Uterus (tissue), 3 donors: ENCODE measurements at regions not wholly inside any gene's neighbourhood (a gene's known extent, or its start where the extent isn't known, plus 50 kb on each side); places are given as distances from the start of the nearest gene placed in this dataset.

Experiments used
- DNase-seq, 2 donors: peaks; one replicate each; pipeline ENCODE4 v3.0.0-alpha.2; 2019 to 2020
- H3K27ac ChIP-seq, 2 donors: fragments of 200-600 bp; sonication (generic); 1 replicate in 1 of 2; 2 replicates in 1 of 2; pipeline ENCODE4 v1.5.1; 2016 to 2018
- H3K27me3 ChIP-seq, 2 donors: fragments of 200-600 bp; sonication (generic); one replicate each; pipeline ENCODE4 v1.5.1; 2018 to 2019; ENCODE audit warnings: control low read depth in 1 of 2
- H3K36me3 ChIP-seq, 2 donors: fragments of 200-600 bp; sonication (generic); one replicate each; pipeline ENCODE4 v1.5.1; 2019; ENCODE audit warnings: control low read depth in 1 of 2
- H3K4me1 ChIP-seq, 2 donors: fragments of 200-600 bp; sonication (generic); one replicate each; pipeline ENCODE4 v1.5.1; 2018 to 2019; ENCODE audit warnings: control low read depth in 1 of 2
- H3K4me3 ChIP-seq, 2 donors: fragments of 200-600 bp; sonication (generic); 1 replicate in 1 of 2; 2 replicates in 1 of 2; pipeline ENCODE4 v1.5.1; 2018 to 2019; ENCODE audit warnings: mild to moderate bottlenecking in 1 of 2
- H3K9me3 ChIP-seq, 2 donors: fragments of 200-600 bp; sonication (generic); one replicate each; pipeline ENCODE4 v1.5.1; 2019; ENCODE audit warnings: control low read depth in 1 of 2
- CTCF ChIP-seq, 4 experiments: fragments of 200-600 bp in 2 of 4; fragments of 450-650 bp in 2 of 4; sonication (generic) in 2 of 4; IDR thresholded peaks; one replicate each; pipeline ENCODE4 v1.5.1; 2016 to 2019; ENCODE audit warnings: antibody characterized with exemption in 4 of 4, mild to moderate bottlenecking in 2 of 4, moderate library complexity in 1 of 4
- POLR2A ChIP-seq, 2 donors: fragments of 450-650 bp; IDR thresholded peaks; one replicate each; pipeline ENCODE4 v1.6.1; 2016; ENCODE audit warnings: antibody characterized with exemption in 2 of 2, mild to moderate bottlenecking in 1 of 2, moderate library complexity in 1 of 2
- intact Hi-C: fragments of 100-400 bp; cut with DNase I; formaldehyde crosslinking; loops from one replicate; pipeline ENCODE4 v1.15.1; 2023; ENCODE audit warnings: low total_unique reads
- donor health status: DM: yes; HTN: yes; CAD: no.

GRCh38 chr7:124655990-124656389 lies 109.6 kb downstream of the GPR37 start:
- H3K4me3 ChIP-seq, result no peak overlapping the region
- intact Hi-C loops, result no loop called here

GRCh38 chr7:124652237-124652636 lies 113.4 kb downstream of the GPR37 start:
- no peaks in the 10 kb centered on the region for H3K4me1 ChIP-seq
- H3K9me3 ChIP-seq, result no peaks in the 10 kb centered on the region
- no peak overlapping the region for H3K27ac ChIP-seq
- TF ChIP-seq CTCF (IDR thresholded peaks at IDR 0.05), result no peak
- no peak for TF ChIP-seq POLR2A (IDR thresholded peaks at IDR 0.05)
- H3K36me3 ChIP-seq, result no peaks in the 10 kb centered on the region
- no peak overlapping the region for H3K4me3 ChIP-seq
- no peak for DNase-seq
- H3K27me3 ChIP-seq, result no peaks in the 10 kb centered on the region
- intact Hi-C loops, result no loop called here

More at GRCh38 chr7:124655990-124656389, 109.6 kb downstream of the GPR37 start:
- Histone ChIP-seq H3K4me1 (no peaks in the 10 kb centered on the region), H3K9me3 (no peaks in the 10 kb centered on the region), H3K27ac (no peak overlapping the region), H3K36me3 (no peaks in the 10 kb centered on the region), H3K27me3 (no peaks in the 10 kb centered on the region)
- TF ChIP-seq POLR2A (IDR thresholded peaks at IDR 0.05), result no peak
- TF ChIP-seq CTCF (IDR thresholded peaks at IDR 0.05), result no peak
- DNase-seq, result no peak

- Histone ChIP-seq H3K9me3 (no peaks in the 10 kb centered on the region), H3K36me3 (no peaks in the 10 kb centered on the region), H3K4me1 (no peaks in the 10 kb centered on the region), H3K27ac (no peak overlapping the region), H3K4me3 (no peak overlapping the region), H3K27me3 (no peaks in the 10 kb centered on the region)
- intact Hi-C loops, result no loop called here
- no peak for DNase-seq
- TF ChIP-seq POLR2A (IDR thresholded peaks at IDR 0.05) (no peak), CTCF (IDR thresholded peaks at IDR 0.05) (no peak)
Observed at GRCh38 chr7:124651136-124651535, 114.5 kb downstream of the GPR37 start.

GRCh38 chr7:124649397-124650014 lies 116.1 kb downstream of the GPR37 start:
- Histone ChIP-seq H3K4me1 (no peaks in the 10 kb centered on the region), H3K4me3 (no peak overlapping the region), H3K9me3 (no peaks in the 10 kb centered on the region), H3K27me3 (no peaks in the 10 kb centered on the region), H3K36me3 (no peaks in the 10 kb centered on the region), H3K27ac (no peak overlapping the region)
- TF ChIP-seq POLR2A (IDR thresholded peaks at IDR 0.05), result no peak
- TF ChIP-seq CTCF (IDR thresholded peaks at IDR 0.05), result no peak
- no peak for DNase-seq
- intact Hi-C loops, result no loop called here

GRCh38 chr7:124647630-124648306 lies 117.8 kb downstream of the GPR37 start:
- Histone ChIP-seq H3K36me3 (no peaks in the 10 kb centered on the region), H3K4me1 (no peaks in the 10 kb centered on the region), H3K27ac (no peak overlapping the region), H3K9me3 (no peaks in the 10 kb centered on the region), H3K27me3 (no peaks in the 10 kb centered on the region), H3K4me3 (no peak overlapping the region)
- no peak for DNase-seq
- TF ChIP-seq CTCF (IDR thresholded peaks at IDR 0.05) (no peak), POLR2A (IDR thresholded peaks at IDR 0.05) (no peak)
- intact Hi-C loops, result no loop called here
